ENCODE measurements at regions not wholly inside any gene's neighbourhood (a gene's known extent, or its start where the extent isn't known, plus 50 kb on each side); places are given as distances from the start of the nearest gene placed in this dataset.

GRCh38 chr22:35170716-35171697 is 86.3 kb upstream of the HMGXB4 start:
- Histone ChIP-seq H3K4me3 (no peak overlapping the region), H3K9me2 (ENCODE audit: insufficient read depth) (no peaks in the 10 kb centered on the region), H3K27ac (ENCODE audit: low read depth) (no peak overlapping the region), H3K36me3 (ENCODE audit: insufficient read depth) (no peaks in the 10 kb centered on the region), H4K20me1 (replicated peaks; ENCODE audit: insufficient read depth) (no peaks in the 10 kb centered on the region), H3K4me2 (no peak overlapping the region), H3F3A (replicated peaks; ENCODE audit: low read depth) (no peaks in the 10 kb centered on the region), H3K79me2 (replicated peaks; ENCODE audit: insufficient read depth) (no peaks in the 10 kb centered on the region), H2AFZ (no peak overlapping the region; the same call in 1 of the 2 replicates), H3K27me3 (ENCODE audit: insufficient read depth) (no peaks in the 10 kb centered on the region), H3K4me1 (ENCODE audit: insufficient read depth) (0 out of 2 replicates have a peak, but pooled peaks cover 3% of the 10 kb centered on the region)
- ATAC-seq, result no peak
- Mint-ChIP-seq H3K4me3 (no peak overlapping the region), H3K27ac (no peak overlapping the region), H3K4me1 (peaks cover 4% of the 10 kb centered on the region; the same call in 1 of the 3 replicates), H3K36me3 (ENCODE audit: low read depth) (no peaks in the 10 kb centered on the region), H3K9me3 (peaks cover 11% of the 10 kb centered on the region; the same call in 2 of the 3 replicates), H3K27me3 (ENCODE audit: insufficient read depth, low read depth, poor library complexity) (peaks cover 5% of the 10 kb centered on the region)
- no peak for DNase-seq (ENCODE audit: low spot score)
- TF ChIP-seq CREB1 (CRISPR knock-in tag; IDR thresholded peaks at IDR 0.05; ENCODE audit: low read depth), result no peak
- TF ChIP-seq EZH2phosphoT487 (IDR thresholded peaks at IDR 0.05; ENCODE audit: unreplicated experiment), result no peak
- TF ChIP-seq EZH2 (IDR thresholded peaks at IDR 0.05; ENCODE audit: low read depth, unreplicated experiment), result no peak
- no peak for TF ChIP-seq ETS1 (IDR thresholded peaks at IDR 0.05)
- TF ChIP-seq POLR2AphosphoS5 (IDR thresholded peaks at IDR 0.05; ENCODE audit: low read depth), result no peak
- no peak for TF ChIP-seq JUNB (IDR thresholded peaks at IDR 0.05; ENCODE audit: unreplicated experiment)

GRCh38 chr22:35172442-35172841 is 84.9 kb upstream of the HMGXB4 start:
- Histone ChIP-seq H4K20me1 (replicated peaks; ENCODE audit: insufficient read depth) (no peaks in the 10 kb centered on the region), H3K4me1 (ENCODE audit: insufficient read depth) (0 out of 2 replicates have a peak, but pooled peaks cover 3% of the 10 kb centered on the region), H3K79me2 (replicated peaks; ENCODE audit: insufficient read depth) (no peaks in the 10 kb centered on the region), H3K27ac (ENCODE audit: low read depth) (no peak overlapping the region), H3K4me3 (no peak overlapping the region), H3K36me3 (ENCODE audit: insufficient read depth) (no peaks in the 10 kb centered on the region), H3K9me2 (ENCODE audit: insufficient read depth) (0 out of 2 replicates have a peak, but pooled peaks cover 3% of the 10 kb centered on the region), H3F3A (replicated peaks; ENCODE audit: low read depth) (no peaks in the 10 kb centered on the region), H2AFZ (no peak overlapping the region), H3K4me2 (no peak overlapping the region), H3K27me3 (ENCODE audit: insufficient read depth) (no peaks in the 10 kb centered on the region)
- Mint-ChIP-seq H3K9me3 (peaks cover 2% of the 10 kb centered on the region; the same call in 1 of the 3 replicates), H3K4me1 (peaks cover 4% of the 10 kb centered on the region; the same call in 2 of the 3 replicates), H3K36me3 (ENCODE audit: low read depth) (no peaks in the 10 kb centered on the region), H3K27ac (no peak overlapping the region), H3K27me3 (ENCODE audit: insufficient read depth, low read depth, poor library complexity) (peaks cover 5% of the 10 kb centered on the region), H3K4me3 (no peak overlapping the region)
- no peak for ATAC-seq
- no peak for DNase-seq (ENCODE audit: low spot score)
- TF ChIP-seq ETS1 (IDR thresholded peaks at IDR 0.05) (no peak), EZH2phosphoT487 (IDR thresholded peaks at IDR 0.05; ENCODE audit: unreplicated experiment) (no peak), REST (IDR thresholded peaks at IDR 0.05; ENCODE audit: unreplicated experiment) (no peak), ZNF114 (CRISPR knock-in tag; IDR thresholded peaks at IDR 0.05) (no peak), JUNB (IDR thresholded peaks at IDR 0.05; ENCODE audit: unreplicated experiment) (no peak), ZNF331 (CRISPR knock-in tag; IDR thresholded peaks at IDR 0.05; ENCODE audit: low read depth) (no peak)
